Caco-2 (cell line): ENCODE measurements at regions not wholly inside any gene's neighbourhood (a gene's known extent, or its start where the extent isn't known, plus 50 kb on each side); places are given as distances from the start of the nearest gene placed in this dataset.

Experiments used
- BruUV-seq: library from RNA; stranded (reverse); fragments of 400-500 nt; replicated peaks from 2 replicates; lab custom pipeline; 2021; lab: Mats Ljungman, UMichigan
- CTCF ChIA-PET: fragments of 300-600 bp; sonication (Branson Sonifier 250); formaldehyde crosslinking; loops from one replicate; lab custom pipeline; 2022; ENCODE audit warnings: antibody characterized with exemption; lab: Charles Lee
- POLR2A ChIA-PET: fragments of 300-600 bp; sonication (Branson Sonifier 250); formaldehyde crosslinking; loops from one replicate; lab custom pipeline; 2022; ENCODE audit warnings: antibody characterized with exemption; lab: Charles Lee
- DNase-seq, 2 experiments: peaks; one replicate each; pipeline versions ENCODE4 v3.0.0 to v3.0.0-alpha.2; 2020 to 2022
- H3K27me3 ChIP-seq: replicated peaks from 2 replicates; pipeline ENCODE4 v1.6.0; 2011; ENCODE audit warnings: low read length; ENCODE audit not compliant: control insufficient read depth, insufficient read depth
- H3K36me3 ChIP-seq: 2 replicates; pipeline ENCODE4 v1.5.1; 2011; ENCODE audit warnings: low read length; ENCODE audit not compliant: control insufficient read depth, insufficient read depth
- H3K4me1 ChIP-seq: fragments of 250-450 bp; sonication (Bioruptor Pico); 2 replicates; pipeline ENCODE4 v1.5.1; 2020; ENCODE audit warnings: mild to moderate bottlenecking
- H3K4me3 ChIP-seq: 2 replicates; pipeline ENCODE4 v1.5.1; 2011; ENCODE audit warnings: low read depth, mild to moderate bottlenecking, control low read depth, low read length
- H3K9me3 ChIP-seq: fragments of 250-450 bp; sonication (Bioruptor Pico); 2 replicates; pipeline ENCODE4 v1.5.1; 2020; ENCODE audit warnings: mild to moderate bottlenecking, moderate library complexity
- H3K27ac Mint-ChIP-seq: one replicate; pipeline ENCODE4 v1.8.0; 2022; ENCODE audit warnings: mixed read lengths; ENCODE audit not compliant: unreplicated experiment
- H3K27me3 Mint-ChIP-seq: one replicate; pipeline ENCODE4 v1.8.0; 2022; ENCODE audit warnings: mixed read lengths; ENCODE audit not compliant: insufficient read depth, unreplicated experiment
- H3K36me3 Mint-ChIP-seq: one replicate; pipeline ENCODE4 v1.8.0; 2022; ENCODE audit warnings: mild to moderate bottlenecking, mixed read lengths; ENCODE audit not compliant: insufficient read depth, unreplicated experiment
- H3K4me1 Mint-ChIP-seq: one replicate; pipeline ENCODE4 v1.8.0; 2022; ENCODE audit warnings: low read depth, mixed read lengths; ENCODE audit not compliant: unreplicated experiment
- H3K4me3 Mint-ChIP-seq: one replicate; pipeline ENCODE4 v1.8.0; 2022; ENCODE audit warnings: mild to moderate bottlenecking, moderate library complexity, mixed read lengths; ENCODE audit not compliant: unreplicated experiment
- H3K9me3 Mint-ChIP-seq: one replicate; pipeline ENCODE4 v1.8.0; 2022; ENCODE audit warnings: mixed read lengths; ENCODE audit not compliant: unreplicated experiment
- CTCF ChIP-seq, 2 experiments: fragments of 200-600 bp in 1 of 2; IDR thresholded peaks; 1 replicate in 1 of 2; 2 replicates in 1 of 2; pipeline versions ENCODE4 v1.5.1 to v1.8.0; 2011 to 2022; ENCODE audit warnings: antibody characterized with exemption in 1 of 2, control low read depth in 1 of 2, inconsistent platforms in 1 of 2, low read depth in 1 of 2, low read length in 1 of 2, mild to moderate bottlenecking in 1 of 2, moderate library complexity in 1 of 2; ENCODE audit not compliant: insufficient read depth in 1 of 2, severe bottlenecking in 1 of 2, unreplicated experiment in 1 of 2
- intact Hi-C: fragments of 100-400 bp; cut with micrococcal nuclease; formaldehyde crosslinking; loops from one replicate; pipeline ENCODE4 v1.10.0; 2022; ENCODE audit not compliant: unreplicated experiment

- no TSS peak for BruUV-seq
- Histone ChIP-seq H3K36me3 (no peaks in the 10 kb centered on the region), H3K4me3 (no peak overlapping the region), H3K4me1 (no peaks in the 10 kb centered on the region), H3K9me3 (no peaks in the 10 kb centered on the region), H3K27me3 (no peaks in the 10 kb centered on the region)
- no peaks in the 10 kb centered on the region for H3K9me3 Mint-ChIP-seq
- no peaks in the 10 kb centered on the region for H3K36me3 Mint-ChIP-seq
- no peaks in the 10 kb centered on the region for H3K27me3 Mint-ChIP-seq
- H3K4me1 Mint-ChIP-seq, result no peaks in the 10 kb centered on the region
- CTCF ChIA-PET, result no interaction called here
- DNase-seq, result no peak
- no peak overlapping the region for H3K27ac Mint-ChIP-seq
- TF ChIP-seq CTCF (IDR thresholded peaks at IDR 0.05; ENCODE audit: insufficient read depth in 1 of 2, low read depth in 1 of 2, low read length in 1 of 2, severe bottlenecking in 1 of 2, unreplicated experiment in 1 of 2), result no peak
- POLR2A ChIA-PET, result no interaction called here
- no peak overlapping the region for H3K4me3 Mint-ChIP-seq
- intact Hi-C loops, result no loop called here
Observed at GRCh38 chr4:135538698-135539097, 1337.1 kb upstream of the PABPC4L start.

GRCh38 chr4:135533053-135533452 is 1331.5 kb upstream of the PABPC4L start:
- no peak for TF ChIP-seq CTCF (IDR thresholded peaks at IDR 0.05; ENCODE audit: insufficient read depth in 1 of 2, low read depth in 1 of 2, low read length in 1 of 2, severe bottlenecking in 1 of 2, unreplicated experiment in 1 of 2)

GRCh38 chr4:135532132-135532531 is 1330.5 kb upstream of the PABPC4L start:
- CTCF ChIA-PET, result no interaction called here
- POLR2A ChIA-PET, result no interaction called here
- Histone ChIP-seq H3K9me3 (no peaks in the 10 kb centered on the region), H3K36me3 (no peaks in the 10 kb centered on the region), H3K27me3 (no peaks in the 10 kb centered on the region), H3K4me3 (no peak overlapping the region), H3K4me1 (no peaks in the 10 kb centered on the region)
- TF ChIP-seq CTCF (IDR thresholded peaks at IDR 0.05; ENCODE audit: insufficient read depth in 1 of 2, low read depth in 1 of 2, low read length in 1 of 2, severe bottlenecking in 1 of 2, unreplicated experiment in 1 of 2), result no peak
- BruUV-seq, result no TSS peak
- H3K36me3 Mint-ChIP-seq, result no peaks in the 10 kb centered on the region
- intact Hi-C loops, result no loop called here
- no peaks in the 10 kb centered on the region for H3K27me3 Mint-ChIP-seq
- H3K9me3 Mint-ChIP-seq, result no peaks in the 10 kb centered on the region
- no peak overlapping the region for H3K4me3 Mint-ChIP-seq
- no peak for DNase-seq
- no peak overlapping the region for H3K27ac Mint-ChIP-seq
- H3K4me1 Mint-ChIP-seq, result no peaks in the 10 kb centered on the region

More at GRCh38 chr4:135533053-135533452, 1331.5 kb upstream of the PABPC4L start:
- Histone ChIP-seq H3K4me1 (no peaks in the 10 kb centered on the region), H3K36me3 (no peaks in the 10 kb centered on the region), H3K4me3 (no peak overlapping the region), H3K27me3 (no peaks in the 10 kb centered on the region), H3K9me3 (no peaks in the 10 kb centered on the region)
- H3K27ac Mint-ChIP-seq, result no peak overlapping the region
- H3K36me3 Mint-ChIP-seq, result no peaks in the 10 kb centered on the region
- no peak overlapping the region for H3K4me3 Mint-ChIP-seq
- intact Hi-C loops, result no loop called here
- ChIA-PET CTCF (no interaction called here), POLR2A (no interaction called here)
- BruUV-seq, result no TSS peak
- no peaks in the 10 kb centered on the region for H3K9me3 Mint-ChIP-seq
- DNase-seq, result no peak
- no peaks in the 10 kb centered on the region for H3K27me3 Mint-ChIP-seq
- no peaks in the 10 kb centered on the region for H3K4me1 Mint-ChIP-seq
